PC-9 (cell line): ENCODE measurements at regions not wholly inside any gene's neighbourhood (a gene's known extent, or its start where the extent isn't known, plus 50 kb on each side); places are given as distances from the start of the nearest gene placed in this dataset.

Experiments
- BruUV-seq: library from RNA; stranded (reverse); fragments of 400-500 nt; replicated peaks from 2 replicates; lab custom pipeline; 2021; lab: Mats Ljungman, UMichigan
- CTCF ChIA-PET: fragments of 300-600 bp; sonication (Branson Sonifier 250); formaldehyde crosslinking; loops from one replicate; lab custom pipeline; 2022; ENCODE audit warnings: antibody characterized with exemption; lab: Charles Lee
- POLR2A ChIA-PET: fragments of 300-600 bp; sonication (Branson Sonifier 250); formaldehyde crosslinking; loops from one replicate; lab custom pipeline; 2022; ENCODE audit warnings: antibody characterized with exemption; ENCODE audit not compliant: unreplicated experiment; lab: Charles Lee
- DNase-seq, 2 experiments: peaks; one replicate each; pipeline versions ENCODE4 v3.0.0 to v3.0.0-alpha.2; 2015 to 2022; ENCODE audit warnings: mixed read lengths in 1 of 2
- H2AFZ ChIP-seq: fragments of 200-600 bp; sonication (generic); 2 replicates; pipeline ENCODE4 v1.8.1; 2017; ENCODE audit warnings: antibody characterized with exemption
- H3F3A ChIP-seq: fragments of 200-600 bp; sonication (generic); 2 replicates; pipeline ENCODE4 v1.8.1; 2017; ENCODE audit warnings: antibody characterized with exemption, mild to moderate bottlenecking, low read depth; ENCODE audit not compliant: insufficient read depth
- H3K27ac ChIP-seq: fragments of 200-600 bp; sonication (generic); 2 replicates; pipeline ENCODE4 v1.6.1; 2016; ENCODE audit warnings: mixed run types
- H3K27me3 ChIP-seq: fragments of 200-600 bp; sonication (generic); 2 replicates; pipeline ENCODE4 v1.6.1; 2016; ENCODE audit warnings: low read depth, mixed run types; ENCODE audit not compliant: insufficient read depth
- H3K36me3 ChIP-seq: fragments of 200-600 bp; sonication (generic); 2 replicates; pipeline ENCODE4 v1.6.1; 2016; ENCODE audit warnings: low read depth, mixed run types
- H3K4me1 ChIP-seq: fragments of 200-600 bp; sonication (generic); replicated peaks from 2 replicates; pipeline ENCODE4 v1.6.1; 2016; ENCODE audit warnings: mixed run types; ENCODE audit not compliant: insufficient read depth
- H3K4me2 ChIP-seq: fragments of 200-600 bp; sonication (generic); 2 replicates; pipeline ENCODE4 v1.6.1; 2017; ENCODE audit warnings: mixed run types
- H3K4me3 ChIP-seq: fragments of 200-600 bp; sonication (generic); 2 replicates; pipeline ENCODE4 v1.6.1; 2016; ENCODE audit warnings: mixed run types
- H3K79me2 ChIP-seq: fragments of 200-600 bp; sonication (generic); 2 replicates; pipeline ENCODE4 v1.6.1; 2017; ENCODE audit warnings: low read depth, mixed run types
- H3K9me2 ChIP-seq: fragments of 200-600 bp; sonication (generic); 2 replicates; pipeline ENCODE4 v1.8.1; 2017; ENCODE audit warnings: mild to moderate bottlenecking; ENCODE audit not compliant: insufficient read depth
- H3K9me3 ChIP-seq: fragments of 200-600 bp; sonication (generic); 2 replicates; pipeline ENCODE4 v1.8.1; 2016; ENCODE audit warnings: low read depth; ENCODE audit not compliant: insufficient read depth
- H4K20me1 ChIP-seq: fragments of 200-600 bp; sonication (generic); 2 replicates; pipeline ENCODE4 v1.8.1; 2017; ENCODE audit not compliant: insufficient read depth
- EZH2 ChIP-seq: fragments of 200-600 bp; sonication (generic); IDR thresholded peaks from 2 replicates; pipeline ENCODE4 v1.8.0; 2017; ENCODE audit warnings: antibody characterized with exemption, low read depth
- intact Hi-C: fragments of 100-400 bp; cut with micrococcal nuclease; formaldehyde crosslinking; loops from one replicate; pipeline ENCODE4 v1.10.0; 2022; ENCODE audit not compliant: unreplicated experiment
- TF ChIP-seq, protein P1 (sequence below): fragments of 200-600 bp; sonication (generic); conservative IDR thresholded peaks from 2 replicates; pipeline ENCODE4 v1.6.1; 2017; ENCODE audit warnings: mixed run types, antibody characterized with exemption, mild to moderate bottlenecking, moderate library complexity

DNA sequence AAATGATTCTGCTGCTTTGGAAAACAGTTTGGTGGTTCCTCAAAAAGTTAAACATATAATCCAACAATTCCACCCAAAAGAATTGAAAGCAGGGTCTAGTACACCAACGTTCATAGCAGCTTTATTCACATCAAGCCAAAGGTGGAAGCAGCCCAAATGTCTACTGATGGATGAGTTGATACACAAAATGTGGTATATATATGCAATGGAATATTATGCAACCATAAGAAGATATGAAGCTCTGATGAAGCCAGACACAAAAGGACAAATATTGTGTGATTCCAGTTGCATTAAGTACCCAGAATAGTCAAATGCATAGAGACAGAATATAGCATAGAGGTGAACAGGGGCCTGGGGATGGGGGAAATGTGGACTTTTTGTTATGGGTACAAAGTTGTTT is 269.3 kb downstream of the METTL4 start:
- BruUV-seq, result TSS peak; percentile 90
- ChIA-PET POLR2A (interaction anchor here (0.6 kb wide), 3 partner anchors 14 to 170 kb away, joined by 4 to 10 read pairs (median 8); no protein-coding TSS in a partner anchor), CTCF (interaction anchor here (1.2 kb wide), 1 partner anchor 11 kb away, joined by 3 read pairs; no protein-coding TSS in a partner anchor)
- Histone ChIP-seq H3K4me3 (peak overlapping the region; percentile 49; the same call in 1 of the 2 replicates), H3K36me3 (no peaks in the 10 kb centered on the region), H3K9me3 (peaks cover 3% of the 10 kb centered on the region; the same call in 1 of the 2 replicates), H4K20me1 (no peaks in the 10 kb centered on the region), H2AFZ (0 out of 2 replicates have a peak overlapping the region, but pooled peaks have one; percentile 4), H3K9me2 (no peaks in the 10 kb centered on the region), H3F3A (peaks cover 50% of the 10 kb centered on the region), H3K79me2 (no peaks in the 10 kb centered on the region), H3K27me3 (no peaks in the 10 kb centered on the region), H3K4me2 (peak overlapping the region; percentile 85), H3K4me1 (peaks cover 59% of the 10 kb centered on the region), H3K27ac (peak overlapping the region; percentile 99)
- intact Hi-C loops, result loop anchor here (1.0 to 10.0 kb wide), 6 partner anchors 77 to 717 kb away; no protein-coding TSS in a partner anchor
- no peak for TF ChIP-seq EZH2
- TF ChIP-seq, protein P1, sequence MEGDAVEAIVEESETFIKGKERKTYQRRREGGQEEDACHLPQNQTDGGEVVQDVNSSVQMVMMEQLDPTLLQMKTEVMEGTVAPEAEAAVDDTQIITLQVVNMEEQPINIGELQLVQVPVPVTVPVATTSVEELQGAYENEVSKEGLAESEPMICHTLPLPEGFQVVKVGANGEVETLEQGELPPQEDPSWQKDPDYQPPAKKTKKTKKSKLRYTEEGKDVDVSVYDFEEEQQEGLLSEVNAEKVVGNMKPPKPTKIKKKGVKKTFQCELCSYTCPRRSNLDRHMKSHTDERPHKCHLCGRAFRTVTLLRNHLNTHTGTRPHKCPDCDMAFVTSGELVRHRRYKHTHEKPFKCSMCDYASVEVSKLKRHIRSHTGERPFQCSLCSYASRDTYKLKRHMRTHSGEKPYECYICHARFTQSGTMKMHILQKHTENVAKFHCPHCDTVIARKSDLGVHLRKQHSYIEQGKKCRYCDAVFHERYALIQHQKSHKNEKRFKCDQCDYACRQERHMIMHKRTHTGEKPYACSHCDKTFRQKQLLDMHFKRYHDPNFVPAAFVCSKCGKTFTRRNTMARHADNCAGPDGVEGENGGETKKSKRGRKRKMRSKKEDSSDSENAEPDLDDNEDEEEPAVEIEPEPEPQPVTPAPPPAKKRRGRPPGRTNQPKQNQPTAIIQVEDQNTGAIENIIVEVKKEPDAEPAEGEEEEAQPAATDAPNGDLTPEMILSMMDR, result no peak
- DNase-seq, result no peak

- intact Hi-C loops, result loop anchor here (1.0 to 10.0 kb wide), 9 partner anchors 78 to 718 kb away; no protein-coding TSS in a partner anchor
- peak overlapping the region; percentile 85 for H3K4me2 ChIP-seq
These were observed 268.4 kb downstream of the METTL4 start for GRCh38 chr18:2302628-2303516.

GRCh38 chr18:2303517-2304238 is 267.6 kb downstream of the METTL4 start:
- no peaks in the 10 kb centered on the region for H4K20me1 ChIP-seq
- no peaks in the 10 kb centered on the region for H3K79me2 ChIP-seq
- H3F3A ChIP-seq, result peaks cover 50% of the 10 kb centered on the region
- peak overlapping the region; percentile 72 for H2AFZ ChIP-seq
- H3K9me3 ChIP-seq, result peaks cover 9% of the 10 kb centered on the region; the same call in 1 of the 2 replicates
- H3K36me3 ChIP-seq, result no peaks in the 10 kb centered on the region
- H3K27me3 ChIP-seq, result no peaks in the 10 kb centered on the region
- H3K4me3 ChIP-seq, result peak overlapping the region; percentile 49; the same call in 1 of the 2 replicates
- ChIA-PET POLR2A (interaction anchor here (0.5 to 1.3 kb wide), 2 partner anchors 44 to 139 kb away, joined by 3 to 7 read pairs; no protein-coding TSS in a partner anchor), CTCF (no interaction called here)
- no peak for TF ChIP-seq EZH2
- TF ChIP-seq, protein P1, result no peak
- TSS peak; percentile 9 for BruUV-seq
- no peaks in the 10 kb centered on the region for H3K9me2 ChIP-seq
- peak overlapping the region; percentile 85 for H3K4me2 ChIP-seq
- intact Hi-C loops, result loop anchor here (1.0 to 10.0 kb wide), 8 partner anchors 79 to 719 kb away; no protein-coding TSS in a partner anchor
- H3K4me1 ChIP-seq, result peaks cover 59% of the 10 kb centered on the region
- H3K27ac ChIP-seq, result peak overlapping the region; percentile 99
- peak; percentile 25 to 73 for DNase-seq

More at GRCh38 chr18:2302628-2303516, 268.4 kb downstream of the METTL4 start:
- H3K27ac ChIP-seq, result peak overlapping the region; percentile 99
- no peaks in the 10 kb centered on the region for H4K20me1 ChIP-seq
- H3K9me3 ChIP-seq, result peaks cover 9% of the 10 kb centered on the region; the same call in 1 of the 2 replicates
- BruUV-seq, result TSS peak; percentile 94
- H3K27me3 ChIP-seq, result no peaks in the 10 kb centered on the region
- H3K9me2 ChIP-seq, result no peaks in the 10 kb centered on the region
- POLR2A ChIA-PET, result interaction anchor here (0.5 to 1.3 kb wide), 5 partner anchors 13 to 171 kb away, joined by 3 to 10 read pairs (median 7); no protein-coding TSS in a partner anchor
- H3K36me3 ChIP-seq, result no peaks in the 10 kb centered on the region
- H3F3A ChIP-seq, result peaks cover 50% of the 10 kb centered on the region
- no peaks in the 10 kb centered on the region for H3K79me2 ChIP-seq
- DNase-seq, result peak; percentile 83 to 92
- peak overlapping the region; percentile 72 for H2AFZ ChIP-seq
- TF ChIP-seq EZH2, result no peak
- peak overlapping the region; percentile 49; the same call in 1 of the 2 replicates for H3K4me3 ChIP-seq
- CTCF ChIA-PET, result no interaction called here
- H3K4me1 ChIP-seq, result peaks cover 59% of the 10 kb centered on the region
